Vagina (tissue), 2 donors: ENCODE measurements at regions not wholly inside any gene's neighbourhood (a gene's known extent, or its start where the extent isn't known, plus 50 kb on each side); places are given as distances from the start of the nearest gene placed in this dataset.

Source experiments
- CTCF ChIP-seq, 3 experiments: fragments of 450-650 bp in 2 of 3; fragments of 200-600 bp in 1 of 3; sonication (generic) in 1 of 3; IDR thresholded peaks; one replicate each; pipeline ENCODE4 v1.5.1; 2017 to 2019; ENCODE audit warnings: antibody characterized with exemption in 3 of 3, mild to moderate bottlenecking in 2 of 3, moderate library complexity in 2 of 3
- POLR2A ChIP-seq, 2 donors: fragments of 450-650 bp; IDR thresholded peaks; one replicate each; pipeline ENCODE4 v1.6.1; 2017; ENCODE audit warnings: antibody characterized with exemption in 2 of 2, mild to moderate bottlenecking in 2 of 2, moderate library complexity in 2 of 2
- POLR2AphosphoS5 ChIP-seq, 2 donors: sonication (generic); formaldehyde crosslinking; IDR thresholded peaks; one replicate each; pipeline ENCODE4 v1.9.0; 2017; ENCODE audit warnings: antibody characterized with exemption in 2 of 2, mild to moderate bottlenecking in 2 of 2, low read depth in 1 of 2; ENCODE audit not compliant: insufficient read depth in 1 of 2

- TF ChIP-seq POLR2A (IDR thresholded peaks at IDR 0.05) (no peak), CTCF (IDR thresholded peaks at IDR 0.05) (no peak), POLR2AphosphoS5 (IDR thresholded peaks at IDR 0.05; ENCODE audit: insufficient read depth in 1 of 2, low read depth in 1 of 2) (no peak)
Observed at GRCh38 chr18:25517881-25518715, 166.1 kb upstream of the ZNF521 start.
